IMR-90 (cell line): ENCODE measurements at regions not wholly inside any gene's neighbourhood (a gene's known extent, or its start where the extent isn't known, plus 50 kb on each side); places are given as distances from the start of the nearest gene placed in this dataset.

Experiments used
- ATAC-seq: fragments of 200-7000 bp; cut with Tn5 transposase; 2 replicates; pipeline ENCODE4 v1.9.1; 2020; ENCODE audit warnings: low read depth, mild to moderate bottlenecking, moderate library complexity
- BruUV-seq: library from RNA; stranded (reverse); fragments of 400-500 nt; replicated peaks from 2 replicates; lab custom pipeline; 2021; lab: Mats Ljungman, UMichigan
- CTCF ChIA-PET: fragments of 300-600 bp; formaldehyde crosslinking; extraction: SDS; loops from one replicate; lab custom pipeline; 2021; ENCODE audit warnings: antibody characterized with exemption; lab: Yijun Ruan, JAX
- POLR2A ChIA-PET: fragments of 300-600 bp; sonication (Branson Sonifier 250); formaldehyde crosslinking; loops from one replicate; lab custom pipeline; 2022; ENCODE audit warnings: antibody characterized with exemption; ENCODE audit not compliant: unreplicated experiment; lab: Charles Lee
- DNase-seq: peaks from one replicate; pipeline ENCODE4 v3.0.0; 2013
- H2AFZ ChIP-seq: replicated peaks from 2 replicates; pipeline ENCODE3; 2013; ENCODE audit warnings: low read length, mild to moderate bottlenecking; ENCODE audit not compliant: poor library complexity
- H2AK5ac ChIP-seq: 2 replicates; pipeline ENCODE4 v1.6.1; 2013; ENCODE audit warnings: low read depth, low read length, inconsistent platforms
- H2AK9ac ChIP-seq: replicated peaks from 2 replicates; pipeline ENCODE3; 2013; ENCODE audit warnings: mild to moderate bottlenecking, low read depth, low read length, moderate library complexity; ENCODE audit not compliant: poor library complexity
- H2BK120ac ChIP-seq: 2 replicates; pipeline ENCODE4 v1.6.1; 2013; ENCODE audit warnings: low read depth, low read length, inconsistent platforms
- H2BK15ac ChIP-seq: 3 replicates; pipeline ENCODE4 v1.6.1; 2013; ENCODE audit warnings: low read depth, low read length, inconsistent platforms
- H2BK20ac ChIP-seq: 2 replicates; pipeline ENCODE4 v1.6.1; 2013; ENCODE audit warnings: low read depth, mild to moderate bottlenecking, inconsistent platforms, low read length, moderate library complexity
- H2BK5ac ChIP-seq: 2 replicates; pipeline ENCODE4 v1.6.1; 2013; ENCODE audit warnings: mild to moderate bottlenecking, low read depth, low read length, inconsistent platforms; ENCODE audit not compliant: poor library complexity, severe bottlenecking
- H3K14ac ChIP-seq: replicated peaks from 2 replicates; pipeline ENCODE4 v1.6.1; 2013; ENCODE audit warnings: low read depth, low read length, inconsistent platforms
- H3K18ac ChIP-seq: 2 replicates; pipeline ENCODE4 v1.6.1; 2013; ENCODE audit warnings: low read depth, low read length, control low read depth
- H3K23ac ChIP-seq: 2 replicates; pipeline ENCODE4 v1.6.1; 2013; ENCODE audit warnings: low read depth, low read length, inconsistent platforms
- H3K27ac ChIP-seq: 2 replicates; pipeline ENCODE4 v1.5.1; 2013; ENCODE audit warnings: mild to moderate bottlenecking, control low read depth, low read length; ENCODE audit not compliant: insufficient read depth
- H3K27me3 ChIP-seq: 2 replicates; pipeline ENCODE4 v1.6.1; 2013; ENCODE audit warnings: low read length; ENCODE audit not compliant: control insufficient read depth, insufficient read depth
- H3K36me3 ChIP-seq: 2 replicates; pipeline ENCODE4 v1.6.1; 2013; ENCODE audit warnings: low read length, mixed read lengths; ENCODE audit not compliant: control insufficient read depth, insufficient read depth
- H3K4ac ChIP-seq: 2 replicates; pipeline ENCODE4 v1.6.1; 2013; ENCODE audit warnings: low read depth, low read length, inconsistent platforms
- H3K4me1 ChIP-seq: 2 replicates; pipeline ENCODE4 v1.6.1; 2013; ENCODE audit warnings: low read length, mixed read lengths; ENCODE audit not compliant: control insufficient read depth, insufficient read depth
- H3K4me2 ChIP-seq: 2 replicates; pipeline ENCODE4 v1.6.1; 2013; ENCODE audit warnings: low read depth, mild to moderate bottlenecking, control low read depth, low read length, moderate library complexity
- H3K4me3 ChIP-seq: 2 replicates; pipeline ENCODE4 v1.5.1; 2013; ENCODE audit warnings: low read depth, mild to moderate bottlenecking, control low read depth, low read length, moderate library complexity; ENCODE audit not compliant: insufficient read depth
- H3K56ac ChIP-seq: 2 replicates; pipeline ENCODE4 v1.6.1; 2013; ENCODE audit warnings: low read length, inconsistent platforms; ENCODE audit not compliant: insufficient read depth; ENCODE audit errors: extremely low read depth
- H3K79me1 ChIP-seq, 2 experiments: 2 replicates each; pipeline ENCODE4 v1.6.1; 2013; ENCODE audit warnings: low read length in 2 of 2, inconsistent platforms in 1 of 2, low read depth in 1 of 2
- H3K9ac ChIP-seq: 2 replicates; pipeline ENCODE4 v1.6.1; 2013; ENCODE audit warnings: low read depth, low read length, control low read depth
- H3K9me1 ChIP-seq: 2 replicates; pipeline ENCODE4 v1.6.1; 2013; ENCODE audit warnings: low read length, inconsistent platforms; ENCODE audit not compliant: insufficient read depth
- H3K9me3 ChIP-seq: 2 replicates; pipeline ENCODE4 v1.6.1; 2013; ENCODE audit warnings: low read length; ENCODE audit not compliant: control insufficient read depth, insufficient read depth
- H4K20me1 ChIP-seq: 2 replicates; pipeline ENCODE4 v1.6.1; 2013; ENCODE audit warnings: low read length, inconsistent platforms; ENCODE audit not compliant: insufficient read depth
- H4K5ac ChIP-seq: 2 replicates; pipeline ENCODE4 v1.6.1; 2013; ENCODE audit warnings: mild to moderate bottlenecking, low read depth, low read length, control low read depth
- H4K8ac ChIP-seq, 2 experiments: 2 replicates each; pipeline ENCODE4 v1.6.1; 2013; ENCODE audit warnings: low read depth in 2 of 2, low read length in 2 of 2, control low read depth in 1 of 2, inconsistent platforms in 1 of 2
- H4K91ac ChIP-seq: 2 replicates; pipeline ENCODE4 v1.6.1; 2013; ENCODE audit warnings: low read depth, low read length, inconsistent platforms; ENCODE audit not compliant: insufficient read depth
- BHLHE40 ChIP-seq: fragments of 150-350 bp; IDR thresholded peaks from 2 replicates; pipeline ENCODE4 v1.6.1; 2016; ENCODE audit warnings: mild to moderate bottlenecking, low read depth, low read length
- CEBPB ChIP-seq: IDR thresholded peaks from 2 replicates; pipeline ENCODE4 v1.6.1; 2012; ENCODE audit warnings: low read depth, low read length, improper control_type of control experiment
- CHD1 ChIP-seq: IDR thresholded peaks from 2 replicates; pipeline ENCODE4 v1.6.1; 2012; ENCODE audit warnings: low read depth, low read length, improper control_type of control experiment
- MAFK ChIP-seq: IDR thresholded peaks from 2 replicates; pipeline ENCODE4 v1.6.1; 2012; ENCODE audit warnings: low read depth, low read length, improper control_type of control experiment
- MAZ ChIP-seq: IDR thresholded peaks from 2 replicates; pipeline ENCODE4 v1.6.1; 2012; ENCODE audit warnings: low read depth, mild to moderate bottlenecking, low read length, improper control_type of control experiment, moderate library complexity, borderline replicate concordance
- NFE2L2 ChIP-seq: fragments of 150-350 bp; IDR thresholded peaks from 2 replicates; pipeline ENCODE4 v1.6.1; 2016; ENCODE audit warnings: low read depth, mild to moderate bottlenecking, low read length
- RAD21 ChIP-seq: IDR thresholded peaks from 2 replicates; pipeline ENCODE4 v1.6.1; 2012; ENCODE audit warnings: low read length, improper control_type of control experiment
- RFX5 ChIP-seq: IDR thresholded peaks from 2 replicates; pipeline ENCODE4 v1.8.0; 2012; ENCODE audit warnings: low read depth, mild to moderate bottlenecking, low read length, moderate library complexity
- WGBS, 2 experiments: methylation state at CpG; one replicate each; pipeline versions ENCODE4 v1.1.5 to v1.1.7; 2013; ENCODE audit warnings: missing lambda C conversion rate in 2 of 2; ENCODE audit not compliant: insufficient read length in 1 of 2; ENCODE audit errors: extremely low coverage in 2 of 2; 5-methylcytosine and 5-hydroxymethylcytosine counted together
- dilution Hi-C: fragments of 300-500 bp; cut with HindIII; formaldehyde crosslinking; loops from one replicate; pipeline ENCODE4 v1.14.3; 2018; ENCODE audit warnings: low sequenced_read_pairs; ENCODE audit not compliant: unreplicated experiment
- in situ Hi-C: fragments of 300-500 bp; cut with MboI; formaldehyde crosslinking; loops from 3 replicates; pipeline ENCODE4 v1.14.3; 2019; ENCODE audit warnings: low sequenced_read_pairs, inconsistent platforms, mixed read lengths
- intact Hi-C: fragments of 100-400 bp; cut with micrococcal nuclease; formaldehyde crosslinking; loops from 2 replicates; pipeline ENCODE4 v1.10.0; 2022
- TF ChIP-seq, protein P1 (sequence below): fragments of 150-350 bp; IDR thresholded peaks from 2 replicates; pipeline ENCODE4 v1.6.1; 2017; ENCODE audit warnings: mild to moderate bottlenecking, antibody characterized with exemption, low read length, low read depth

DNA sequence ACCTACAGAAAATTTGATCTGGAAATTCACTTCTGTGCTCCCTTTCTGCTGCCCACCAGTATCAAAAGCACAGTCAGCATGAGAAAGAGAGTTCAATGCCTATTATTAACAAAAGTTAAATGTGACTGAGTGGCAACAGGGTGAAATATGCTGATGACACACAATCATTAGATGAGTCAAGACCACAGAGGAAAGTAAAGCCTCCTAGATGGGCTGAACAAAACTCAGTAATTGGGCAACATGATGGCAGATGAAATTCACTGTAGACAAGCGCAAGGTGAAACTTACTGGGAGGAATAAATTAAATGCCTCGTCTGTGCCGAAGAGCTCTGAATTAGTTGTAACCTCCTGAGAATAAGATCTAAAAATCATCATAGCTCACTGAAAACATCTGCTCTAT, 752.8 kb downstream of the IRX1 start:
- TF ChIP-seq MAZ, result no peak
- no peak for TF ChIP-seq CEBPB
- TF ChIP-seq RAD21, result no peak
- no peak for TF ChIP-seq BHLHE40
- no peak for TF ChIP-seq RFX5
- TF ChIP-seq MAFK, result no peak
- TF ChIP-seq CHD1, result no peak
- TF ChIP-seq NFE2L2, result no peak
- TF ChIP-seq, protein P1, sequence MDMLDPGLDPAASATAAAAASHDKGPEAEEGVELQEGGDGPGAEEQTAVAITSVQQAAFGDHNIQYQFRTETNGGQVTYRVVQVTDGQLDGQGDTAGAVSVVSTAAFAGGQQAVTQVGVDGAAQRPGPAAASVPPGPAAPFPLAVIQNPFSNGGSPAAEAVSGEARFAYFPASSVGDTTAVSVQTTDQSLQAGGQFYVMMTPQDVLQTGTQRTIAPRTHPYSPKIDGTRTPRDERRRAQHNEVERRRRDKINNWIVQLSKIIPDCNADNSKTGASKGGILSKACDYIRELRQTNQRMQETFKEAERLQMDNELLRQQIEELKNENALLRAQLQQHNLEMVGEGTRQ, result no peak
- Histone ChIP-seq H3K4me1 (no peaks in the 10 kb centered on the region), H4K8ac (no peak overlapping the region), H2BK5ac (no peak overlapping the region), H2BK15ac (no peak overlapping the region), H2AK5ac (no peak overlapping the region), H3K27ac (no peak overlapping the region), H3K9me1 (no peaks in the 10 kb centered on the region), H2AK9ac (no peak overlapping the region), H3K79me1 (no peaks in the 10 kb centered on the region), H3K18ac (no peak overlapping the region), H3K4me2 (no peak overlapping the region), H4K20me1 (no peaks in the 10 kb centered on the region), H3K4me3 (no peak overlapping the region), H4K91ac (no peak overlapping the region), H3K27me3 (no peaks in the 10 kb centered on the region), H2BK120ac (no peak overlapping the region), H2AFZ (no peak overlapping the region), H3K9ac (no peak overlapping the region), H4K5ac (no peak overlapping the region), H2BK20ac (no peak overlapping the region), H3K14ac (no peak overlapping the region), H3K56ac (no peak overlapping the region), H3K9me3 (peaks cover 26% of the 10 kb centered on the region), H3K23ac (no peak overlapping the region), H3K36me3 (no peaks in the 10 kb centered on the region), H3K4ac (no peak overlapping the region)
- POLR2A ChIA-PET, result no interaction called here
- intact Hi-C loops (no loop called here), dilution Hi-C loops (no loop called here), in situ Hi-C loops (no loop called here)
- no TSS peak for BruUV-seq
- DNase-seq, result no peak
- CTCF ChIA-PET, result no interaction called here
- no CpG with 5 or more reads among the region's 3 CpGs for WGBS, 2 experiments
- ATAC-seq, result no peak
